ENCODE measurements at regions not wholly inside any gene's neighbourhood (a gene's known extent, or its start where the extent isn't known, plus 50 kb on each side); places are given as distances from the start of the nearest gene placed in this dataset.

- Histone ChIP-seq H3K9ac (no peak overlapping the region), H3K4me2 (no peak overlapping the region), H2AFZ (ENCODE audit: low read depth) (no peak overlapping the region), H3K4me1 (ENCODE audit: control insufficient read depth in 1 of 2, insufficient read depth in 2 of 2, low read depth in 1 of 2, low read length in 1 of 2) (no peaks in the 10 kb centered on the region; a peak in 1 of 4 replicates), H3K27me3 (ENCODE audit: insufficient read depth) (no peaks in the 10 kb centered on the region), H4K20me1 (ENCODE audit: insufficient read depth) (no peaks in the 10 kb centered on the region), H3K36me3 (replicated peaks in 1 of 2; ENCODE audit: control insufficient read depth in 1 of 2, insufficient read depth in 2 of 2, low read length in 1 of 2) (no peaks in the 10 kb centered on the region), H3K27ac (ENCODE audit: low read depth in 2 of 2, low read length in 1 of 2) (no peak overlapping the region), H3K9me3 (no peaks in the 10 kb centered on the region), H3F3A (replicated peaks; ENCODE audit: insufficient read depth) (no peaks in the 10 kb centered on the region), H3K79me2 (ENCODE audit: insufficient read depth) (no peaks in the 10 kb centered on the region), H3K9me2 (no peaks in the 10 kb centered on the region), H3K4me3 (ENCODE audit: low read depth in 2 of 2, low read length in 1 of 2) (no peak overlapping the region)
- WGBS (ENCODE audit: low lambda C conversion rate), result 45% methylated on average over 5 of the region's 5 CpGs
- CTCF ChIA-PET, result interaction anchor here (0.9 to 1.5 kb wide), 3 partner anchors 15 to 248 kb away, joined by 3 to 5 read pairs (median 3); no protein-coding TSS in a partner anchor
- DNase-seq, result no peak
- POLR2A ChIA-PET, result no interaction called here
- no peak for TF ChIP-seq MAX (IDR thresholded peaks at IDR 0.05; ENCODE audit: low read depth)
- no peak for TF ChIP-seq REST (IDR thresholded peaks at IDR 0.05; ENCODE audit: low read depth, low read length)
- TF ChIP-seq EZH2phosphoT487 (IDR thresholded peaks at IDR 0.05; ENCODE audit: borderline replicate concordance, low read depth), result no peak
- TF ChIP-seq CHD2 (IDR thresholded peaks at IDR 0.05; ENCODE audit: low read length, partially characterized antibody), result no peak
- TF ChIP-seq GATA2 (CRISPR knock-in tag; IDR thresholded peaks at IDR 0.05), result no peak
- peak; percentile 55; the same call in 1 of the 2 replicates for TF ChIP-seq TCF12 (IDR thresholded peaks at IDR 0.05)
- peak; percentile 17; the same call in 1 of the 2 replicates for TF ChIP-seq RXRA (IDR thresholded peaks at IDR 0.05; ENCODE audit: borderline replicate concordance, low read depth)
- TF ChIP-seq TAF1 (IDR thresholded peaks at IDR 0.05; ENCODE audit: borderline replicate concordance, low read depth, low read length), result no peak
- TF ChIP-seq GABPA (IDR thresholded peaks at IDR 0.05; ENCODE audit: low read depth), result no peak
- peak; percentile 10; the same call in 1 of the 2 replicates for TF ChIP-seq JUND (IDR thresholded peaks at IDR 0.05)
- TF ChIP-seq NFIC (IDR thresholded peaks at IDR 0.05; ENCODE audit: borderline replicate concordance), result 0 out of 2 replicates have a peak, but pooled peaks have one; percentile 13
- TF ChIP-seq EP300 (IDR thresholded peaks at IDR 0.05; ENCODE audit: borderline replicate concordance in 1 of 2, low read depth in 1 of 2, low read length in 1 of 2), result no peak
- TF ChIP-seq SIN3A (IDR thresholded peaks at IDR 0.05; ENCODE audit: borderline replicate concordance, low read depth, low read length), result no peak
- TF ChIP-seq USF2 (IDR thresholded peaks at IDR 0.05; ENCODE audit: borderline replicate concordance, low read depth, low read length), result no peak
- no peak for TF ChIP-seq NRF1 (IDR thresholded peaks at IDR 0.05; ENCODE audit: low read depth, low read length)
- TF ChIP-seq ZBTB33 (IDR thresholded peaks at IDR 0.05; ENCODE audit: borderline replicate concordance, low read depth), result no peak
- TF ChIP-seq TEAD4 (IDR thresholded peaks at IDR 0.05; ENCODE audit: borderline replicate concordance, insufficient read depth), result no peak
- TF ChIP-seq FOXJ3 (CRISPR knock-in tag; IDR thresholded peaks at IDR 0.05), result no peak
- TF ChIP-seq RCOR1 (IDR thresholded peaks at IDR 0.05; ENCODE audit: low read length), result no peak
- no peak for TF ChIP-seq MXI1 (IDR thresholded peaks at IDR 0.05; ENCODE audit: low read depth, low read length)
- TF ChIP-seq FOXM1 (IDR thresholded peaks at IDR 0.05; ENCODE audit: low read depth), result no peak
- no peak for TF ChIP-seq RAD21 (IDR thresholded peaks at IDR 0.05; ENCODE audit: low read length)
- TF ChIP-seq RFX5 (IDR thresholded peaks at IDR 0.05; ENCODE audit: low read length), result no peak
- TF ChIP-seq USF1 (IDR thresholded peaks at IDR 0.05; ENCODE audit: borderline replicate concordance, low read depth), result no peak
Observed at GRCh38 chr2:71889759-71890684, 257.6 kb downstream of the CYP26B1 start.

Measured in SK-N-SH (cell line).